GM21360 (cell line): ENCODE measurements at regions not wholly inside any gene's neighbourhood (a gene's known extent, or its start where the extent isn't known, plus 50 kb on each side); places are given as distances from the start of the nearest gene placed in this dataset.

Experiments
- ATAC-seq: cut with Tn5 transposase; IDR thresholded peaks from one replicate; pipeline ENCODE4 v1.9.1; 2021; ENCODE audit warnings: mild to moderate bottlenecking, moderate library complexity; ENCODE audit not compliant: unreplicated experiment

- ATAC-seq, result no peak
Observed at GRCh38 chr12:58450868-58451482, 469.3 kb downstream of the LRIG3 start.

- ATAC-seq, result no peak
Observed at GRCh38 chr12:58452546-58452945, 467.8 kb downstream of the LRIG3 start.

- ATAC-seq, result no peak
Observed at GRCh38 chr12:58453306-58453705, 467.0 kb downstream of the LRIG3 start.

GRCh38 chr12:58455136-58455535 lies 465.2 kb downstream of the LRIG3 start:
- ATAC-seq, result no peak

DNA sequence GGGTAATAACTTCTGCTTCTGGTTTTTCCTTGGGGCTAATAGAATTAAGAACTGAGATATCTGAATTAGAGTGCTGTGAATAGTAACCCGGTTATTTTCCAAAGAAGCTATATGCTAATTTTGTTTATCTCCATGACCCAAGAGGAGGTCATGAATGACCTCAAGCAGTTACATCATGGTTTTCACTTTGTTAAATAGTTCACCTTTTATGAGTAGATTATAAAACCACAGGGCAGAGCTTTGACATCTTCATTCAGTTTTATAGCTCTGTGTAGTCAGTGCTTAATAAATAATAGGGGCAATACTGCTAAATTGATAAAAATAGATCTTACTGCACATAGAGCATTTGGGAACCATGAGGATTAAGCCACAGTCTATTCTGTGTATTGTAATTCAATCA lies 462.2 kb downstream of the LRIG3 start:
- no peak for ATAC-seq

DNA sequence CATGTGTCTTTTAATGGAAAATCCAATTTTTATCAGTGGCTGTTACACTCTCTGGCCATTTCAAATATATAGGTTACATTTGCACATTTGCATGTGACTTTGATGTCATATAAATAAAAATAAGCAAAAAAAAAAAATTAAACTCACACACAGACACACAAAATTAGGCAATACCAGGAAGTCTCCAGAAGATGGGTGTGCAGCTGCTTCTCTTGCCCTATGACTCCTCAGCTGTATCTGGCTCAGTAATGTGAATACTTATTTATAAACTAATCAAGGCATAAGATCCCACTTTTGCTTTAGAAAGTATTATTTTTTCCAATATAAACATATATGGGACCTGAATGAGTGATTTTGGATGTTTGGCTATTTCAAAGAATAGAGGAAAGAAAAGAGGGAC lies 461.1 kb downstream of the LRIG3 start:
- ATAC-seq, result no peak

GRCh38 chr12:58463051-58463450 lies 457.3 kb downstream of the LRIG3 start:
- ATAC-seq, result no peak

- no peak for ATAC-seq
Observed at GRCh38 chr12:58465418-58465817, 454.9 kb downstream of the LRIG3 start.

DNA sequence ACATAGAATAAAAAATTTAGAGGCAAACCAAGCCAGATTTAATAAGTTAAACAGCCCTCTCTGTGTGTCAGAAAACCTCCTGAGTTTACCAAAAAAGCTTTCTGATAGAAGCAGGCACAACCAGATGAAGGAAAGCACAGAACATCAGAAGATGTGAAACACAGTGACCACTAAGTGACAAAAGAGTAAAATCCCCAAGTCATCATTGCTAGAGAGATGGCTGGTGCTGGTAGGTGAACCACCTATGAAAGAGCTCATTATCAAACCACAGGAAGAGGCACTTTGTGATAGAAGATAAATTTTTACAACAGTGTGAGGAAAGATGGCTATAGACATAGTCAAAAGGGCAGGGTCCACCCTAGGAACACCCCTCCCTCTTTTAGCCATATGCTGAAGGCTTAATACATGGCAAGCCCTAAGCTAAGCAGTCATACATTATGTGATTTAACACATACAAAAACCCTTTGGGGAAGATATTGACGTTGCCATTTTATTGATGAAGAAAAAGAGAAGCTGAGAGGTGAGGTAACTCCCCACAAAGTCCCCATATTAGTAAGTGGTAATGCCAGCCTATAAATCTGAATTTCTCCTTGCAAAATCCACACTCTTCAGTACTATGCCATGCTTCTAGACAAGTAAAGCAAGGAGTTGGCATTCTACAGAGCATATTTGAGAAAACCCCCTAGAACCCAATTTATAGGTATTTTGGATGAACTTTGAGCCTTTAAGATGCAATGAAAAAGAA lies 449.9 kb downstream of the LRIG3 start:
- ATAC-seq, result no peak

- no peak for ATAC-seq
Observed at GRCh38 chr12:58479401-58479800, 440.9 kb downstream of the LRIG3 start.

- ATAC-seq, result no peak
Observed at GRCh38 chr12:58481811-58482210, 438.5 kb downstream of the LRIG3 start.

GRCh38 chr12:58487255-58487654 lies 433.0 kb downstream of the LRIG3 start:
- no peak for ATAC-seq

GRCh38 chr12:58487678-58488161 lies 432.6 kb downstream of the LRIG3 start:
- ATAC-seq, result no peak

DNA sequence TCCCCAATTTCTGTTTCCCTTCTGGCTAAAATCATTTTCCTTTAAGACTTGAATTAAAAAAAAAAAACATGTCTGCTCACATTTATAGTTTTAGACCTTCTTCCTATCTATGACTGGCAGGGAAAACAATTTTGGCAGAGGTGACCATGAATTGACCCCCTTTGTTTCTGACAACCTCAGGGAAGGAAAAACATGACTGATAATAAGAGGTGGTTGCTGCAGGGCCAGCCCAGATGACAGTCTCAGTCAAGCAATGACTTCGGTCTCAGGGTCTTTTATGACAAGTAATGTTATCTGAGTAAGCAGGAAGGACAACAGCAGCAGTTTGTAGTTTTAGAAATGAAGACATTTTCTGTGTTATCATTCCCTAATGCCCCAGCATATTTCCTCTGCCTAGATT lies 430.9 kb downstream of the LRIG3 start:
- no peak for ATAC-seq

DNA sequence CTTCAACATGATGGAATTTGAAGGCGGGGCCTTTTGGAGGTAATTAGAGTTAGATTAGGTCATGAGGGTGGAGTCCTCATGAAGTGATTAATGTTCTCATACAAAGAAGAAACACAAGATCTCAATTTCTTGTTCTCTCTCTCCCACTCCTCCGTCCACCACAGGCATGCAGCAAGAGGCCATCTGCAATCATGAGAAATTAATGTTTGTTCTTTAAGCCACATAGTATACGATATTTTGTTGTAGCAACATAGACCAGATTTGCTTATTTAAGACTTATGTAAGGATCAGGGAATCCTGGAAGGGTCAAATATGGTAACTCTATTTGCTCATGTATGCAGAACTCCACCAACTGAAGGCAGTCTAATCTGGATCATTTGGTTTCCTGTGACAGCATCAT lies 429.0 kb downstream of the LRIG3 start:
- no peak for ATAC-seq

DNA sequence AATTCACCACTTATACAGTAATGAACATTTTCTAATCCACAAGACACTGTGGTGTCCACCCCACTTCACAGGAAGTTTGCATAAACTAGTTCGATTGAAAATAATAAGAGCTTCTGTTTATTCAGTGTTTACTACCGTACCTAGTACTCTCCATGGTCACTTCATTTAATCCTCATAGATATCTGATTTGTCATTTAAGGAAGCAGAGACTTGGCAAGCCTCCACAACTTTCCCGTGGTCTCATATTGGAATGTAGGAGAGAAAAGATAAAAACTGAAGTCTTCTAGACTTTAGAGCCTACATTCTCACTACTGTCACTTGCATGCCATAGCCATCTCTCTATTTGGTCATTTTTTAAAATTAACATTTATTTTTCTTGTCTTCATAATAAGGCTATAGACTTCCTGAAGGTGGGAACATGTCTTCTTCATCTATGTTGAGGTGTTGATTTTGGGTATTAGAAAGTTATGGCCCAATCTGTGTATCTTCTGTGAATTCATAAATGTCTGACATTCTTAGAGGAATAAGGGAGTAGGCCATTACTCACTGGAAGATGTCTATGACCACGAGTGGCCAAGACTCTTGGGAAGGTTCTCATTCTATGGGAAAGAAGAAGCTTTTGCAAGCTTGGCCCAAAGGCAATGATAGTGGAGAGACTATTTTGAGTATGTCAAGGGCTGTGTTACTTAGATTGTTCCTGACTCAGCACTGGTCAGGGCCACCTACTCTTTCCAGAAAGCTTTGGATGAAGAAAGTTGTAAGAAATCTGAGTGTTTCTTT lies 423.7 kb downstream of the LRIG3 start:
- no peak for ATAC-seq

DNA sequence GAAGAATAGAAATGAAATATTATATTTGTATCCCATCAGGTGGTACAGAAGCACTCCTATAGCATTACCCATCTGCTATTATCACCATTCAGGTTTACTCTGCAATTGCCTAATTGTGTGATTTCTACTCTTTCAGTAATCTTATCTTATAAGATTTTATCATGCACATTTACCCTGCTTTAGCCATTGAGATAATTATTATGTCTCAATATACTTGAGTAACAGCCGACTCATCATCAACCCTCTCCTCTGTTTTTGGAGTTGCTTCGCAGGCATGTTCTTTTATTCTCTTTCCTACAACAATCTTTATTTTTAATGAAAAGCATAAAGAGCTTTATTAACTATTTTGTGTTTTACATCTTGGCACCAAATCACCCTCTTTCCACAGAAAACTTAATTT lies 419.9 kb downstream of the LRIG3 start:
- no peak for ATAC-seq

DNA sequence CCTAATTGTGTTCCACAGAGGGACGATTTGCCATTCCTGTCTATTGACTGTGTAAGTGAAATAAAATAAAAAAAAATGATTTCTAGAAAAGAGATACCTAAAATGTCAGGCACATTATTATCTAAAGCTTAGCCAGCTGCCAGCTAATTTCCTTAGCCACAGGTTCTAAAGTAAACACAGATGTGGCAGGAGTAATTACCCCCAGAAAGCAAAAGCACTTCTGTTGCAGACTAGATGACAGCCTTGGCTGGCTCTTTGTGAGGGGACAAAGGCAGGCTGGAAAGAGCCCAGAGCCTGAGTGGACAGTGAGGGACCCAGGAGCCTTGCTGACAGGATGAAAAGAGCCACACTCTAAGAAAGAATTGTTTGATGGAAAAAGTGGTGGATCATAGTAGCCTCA lies 418.1 kb downstream of the LRIG3 start:
- no peak for ATAC-seq

- ATAC-seq, result no peak
Observed at GRCh38 chr12:58502841-58503240, 417.5 kb downstream of the LRIG3 start.

DNA sequence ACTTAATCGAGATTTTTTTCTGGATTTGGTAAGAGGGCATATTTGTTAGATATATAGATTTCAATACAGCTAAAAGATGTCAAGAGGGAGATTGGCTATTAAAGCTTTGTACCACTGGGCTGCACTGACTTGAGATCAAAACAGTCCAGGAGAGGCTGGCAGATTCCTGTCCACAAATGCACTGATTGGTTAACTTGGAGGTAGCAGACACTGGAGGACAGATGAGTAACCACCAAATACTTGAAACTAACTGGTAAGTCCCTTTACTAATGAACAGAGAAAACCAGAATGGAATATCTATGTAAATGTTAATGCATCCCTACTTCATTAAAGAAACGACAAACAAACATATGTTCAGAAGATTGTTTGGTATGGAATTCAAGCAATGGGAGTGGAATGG lies 416.6 kb downstream of the LRIG3 start:
- ATAC-seq, result no peak

DNA sequence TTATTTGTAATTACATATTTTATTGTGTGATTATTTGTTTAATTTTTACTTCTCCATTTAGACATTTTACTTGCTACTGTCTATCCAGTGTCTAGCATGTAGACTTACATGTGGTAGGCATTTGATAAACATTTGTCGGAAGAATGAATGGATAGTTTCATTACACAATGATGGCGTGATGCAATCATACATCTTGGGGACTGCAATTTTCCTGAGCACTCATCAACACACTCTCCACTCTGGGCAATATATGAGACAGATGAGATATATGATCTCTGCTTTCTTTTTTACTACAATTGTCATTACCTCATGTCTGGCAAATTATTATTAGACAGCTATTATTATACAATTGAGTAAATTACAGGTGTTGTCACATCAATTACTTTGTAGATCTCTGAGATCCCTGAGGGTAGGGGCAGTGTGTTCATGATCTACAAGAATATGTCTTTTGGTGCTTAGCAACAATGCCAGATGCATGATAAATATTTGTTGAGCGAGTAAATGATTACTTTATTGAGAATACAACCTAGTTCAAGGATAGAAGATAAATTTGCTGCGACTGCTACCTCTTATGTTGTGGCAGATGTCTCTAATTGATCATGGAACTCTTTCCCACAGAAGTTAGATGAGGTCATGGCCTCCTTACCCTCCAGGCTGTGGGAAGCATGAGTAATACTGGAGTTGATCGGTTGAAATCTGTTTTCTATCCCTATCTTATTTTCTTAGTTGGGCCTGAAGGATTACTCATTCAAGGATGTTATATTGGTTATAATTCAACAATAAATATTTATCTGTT lies 416.0 kb downstream of the LRIG3 start:
- ATAC-seq, result no peak
